ENCODE measurements at regions not wholly inside any gene's neighbourhood (a gene's known extent, or its start where the extent isn't known, plus 50 kb on each side); places are given as distances from the start of the nearest gene placed in this dataset.

- TF ChIP-seq CTCF (IDR thresholded peaks at IDR 0.05) (peak in 1 of 6 experiments; percentile 33), POLR2AphosphoS5 (IDR thresholded peaks at IDR 0.05) (peak; percentile 34 to 59), POLR2A (IDR thresholded peaks at IDR 0.05) (no peak)
Measured at GRCh38 chr18:7369006-7369405, 138.1 kb downstream of the LRRC30 start.

Measured in upper lobe of left lung (tissue), 4 donors.